Uterus (tissue), 2 donors: ENCODE measurements at regions not wholly inside any gene's neighbourhood (a gene's known extent, or its start where the extent isn't known, plus 50 kb on each side); places are given as distances from the start of the nearest gene placed in this dataset.

Source experiments
- POLR2A ChIP-seq, 2 donors: fragments of 450-650 bp; IDR thresholded peaks; one replicate each; pipeline ENCODE4 v1.6.1; 2016; ENCODE audit warnings: antibody characterized with exemption in 2 of 2, mild to moderate bottlenecking in 1 of 2, moderate library complexity in 1 of 2
- TF ChIP-seq, protein P1 (sequence below), 4 experiments: fragments of 200-600 bp in 2 of 4; fragments of 450-650 bp in 2 of 4; sonication (generic) in 2 of 4; IDR thresholded peaks; one replicate each; pipeline ENCODE4 v1.5.1; 2016 to 2019; ENCODE audit warnings: antibody characterized with exemption in 4 of 4, mild to moderate bottlenecking in 2 of 4, moderate library complexity in 1 of 4

DNA sequence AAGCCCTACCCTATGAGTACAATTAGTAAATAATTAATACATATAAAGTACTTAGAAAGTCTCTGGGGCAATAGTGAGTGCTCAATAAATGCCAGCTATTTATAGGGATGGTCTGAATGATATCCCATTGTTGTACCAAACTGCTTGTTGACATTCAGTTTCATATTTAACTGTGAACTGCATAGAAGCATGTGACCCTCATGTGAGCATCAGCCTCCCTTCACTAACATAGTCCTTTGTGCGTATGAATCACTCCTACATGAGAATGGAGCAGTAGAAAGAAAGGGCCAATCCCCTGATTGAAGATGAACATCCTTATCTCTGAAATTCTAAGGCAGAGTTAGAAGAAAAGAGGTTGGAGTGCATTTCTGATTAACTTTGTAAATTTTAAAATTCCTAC lies 68.7 kb upstream of the ATP10A start:
- TF ChIP-seq, protein P1, sequence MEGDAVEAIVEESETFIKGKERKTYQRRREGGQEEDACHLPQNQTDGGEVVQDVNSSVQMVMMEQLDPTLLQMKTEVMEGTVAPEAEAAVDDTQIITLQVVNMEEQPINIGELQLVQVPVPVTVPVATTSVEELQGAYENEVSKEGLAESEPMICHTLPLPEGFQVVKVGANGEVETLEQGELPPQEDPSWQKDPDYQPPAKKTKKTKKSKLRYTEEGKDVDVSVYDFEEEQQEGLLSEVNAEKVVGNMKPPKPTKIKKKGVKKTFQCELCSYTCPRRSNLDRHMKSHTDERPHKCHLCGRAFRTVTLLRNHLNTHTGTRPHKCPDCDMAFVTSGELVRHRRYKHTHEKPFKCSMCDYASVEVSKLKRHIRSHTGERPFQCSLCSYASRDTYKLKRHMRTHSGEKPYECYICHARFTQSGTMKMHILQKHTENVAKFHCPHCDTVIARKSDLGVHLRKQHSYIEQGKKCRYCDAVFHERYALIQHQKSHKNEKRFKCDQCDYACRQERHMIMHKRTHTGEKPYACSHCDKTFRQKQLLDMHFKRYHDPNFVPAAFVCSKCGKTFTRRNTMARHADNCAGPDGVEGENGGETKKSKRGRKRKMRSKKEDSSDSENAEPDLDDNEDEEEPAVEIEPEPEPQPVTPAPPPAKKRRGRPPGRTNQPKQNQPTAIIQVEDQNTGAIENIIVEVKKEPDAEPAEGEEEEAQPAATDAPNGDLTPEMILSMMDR (IDR thresholded peaks at IDR 0.05), result no peak
- no peak for TF ChIP-seq POLR2A (IDR thresholded peaks at IDR 0.05)
